ENCODE measurements at regions not wholly inside any gene's neighbourhood (a gene's known extent, or its start where the extent isn't known, plus 50 kb on each side); places are given as distances from the start of the nearest gene placed in this dataset.

DNA sequence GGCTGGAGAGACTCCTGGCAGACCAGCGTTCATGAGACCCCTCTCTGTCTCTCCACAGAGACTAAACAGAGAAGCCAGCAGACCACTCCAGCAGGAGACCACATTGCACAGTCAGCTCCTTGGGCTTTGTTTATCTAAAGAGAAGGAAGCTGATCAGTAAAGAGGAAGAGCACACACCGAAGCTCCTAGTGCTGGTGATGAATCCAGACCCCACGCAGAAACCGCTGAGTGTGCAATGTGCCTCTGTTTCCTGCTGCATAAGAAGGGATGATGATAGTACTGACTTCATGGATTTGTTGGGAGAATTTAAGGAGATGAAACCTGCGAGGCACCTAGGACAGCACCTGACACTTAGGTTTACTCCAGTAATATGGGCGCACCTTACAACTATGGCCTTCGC is 544.1 kb upstream of the ID2 start:
- TF ChIP-seq, protein P1, sequence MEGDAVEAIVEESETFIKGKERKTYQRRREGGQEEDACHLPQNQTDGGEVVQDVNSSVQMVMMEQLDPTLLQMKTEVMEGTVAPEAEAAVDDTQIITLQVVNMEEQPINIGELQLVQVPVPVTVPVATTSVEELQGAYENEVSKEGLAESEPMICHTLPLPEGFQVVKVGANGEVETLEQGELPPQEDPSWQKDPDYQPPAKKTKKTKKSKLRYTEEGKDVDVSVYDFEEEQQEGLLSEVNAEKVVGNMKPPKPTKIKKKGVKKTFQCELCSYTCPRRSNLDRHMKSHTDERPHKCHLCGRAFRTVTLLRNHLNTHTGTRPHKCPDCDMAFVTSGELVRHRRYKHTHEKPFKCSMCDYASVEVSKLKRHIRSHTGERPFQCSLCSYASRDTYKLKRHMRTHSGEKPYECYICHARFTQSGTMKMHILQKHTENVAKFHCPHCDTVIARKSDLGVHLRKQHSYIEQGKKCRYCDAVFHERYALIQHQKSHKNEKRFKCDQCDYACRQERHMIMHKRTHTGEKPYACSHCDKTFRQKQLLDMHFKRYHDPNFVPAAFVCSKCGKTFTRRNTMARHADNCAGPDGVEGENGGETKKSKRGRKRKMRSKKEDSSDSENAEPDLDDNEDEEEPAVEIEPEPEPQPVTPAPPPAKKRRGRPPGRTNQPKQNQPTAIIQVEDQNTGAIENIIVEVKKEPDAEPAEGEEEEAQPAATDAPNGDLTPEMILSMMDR (IDR thresholded peaks at IDR 0.05) = no peak
- no peak for TF ChIP-seq POLR2A (IDR thresholded peaks at IDR 0.05)

DNA sequence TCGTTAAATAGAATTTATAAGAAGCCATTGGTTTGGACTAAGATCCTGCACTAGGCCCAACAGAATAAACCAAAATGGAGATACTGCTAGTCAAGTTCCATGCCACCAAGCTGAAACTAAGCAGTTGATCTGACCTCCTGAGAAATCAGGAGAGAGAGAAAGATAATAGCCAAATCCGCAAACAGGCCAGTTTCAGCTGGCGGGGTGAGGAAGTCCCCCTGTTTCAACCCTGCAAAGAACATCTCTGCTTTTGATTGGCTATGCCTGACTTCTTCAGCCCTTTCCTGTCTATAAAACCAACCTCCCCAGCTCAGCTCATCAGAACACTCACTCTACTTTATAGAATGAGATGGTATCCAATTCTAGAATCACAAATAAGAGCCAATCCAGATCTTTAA is 543.3 kb upstream of the ID2 start:
- peak overlapping the region; percentile 44 to 73 for H3K27ac ChIP-seq
- intact Hi-C loops (cut with DNase I; ENCODE audit: low total_unique reads) = no loop called here
- no peak for DNase-seq
- H3K4me1 ChIP-seq = peaks cover 0 to 5% of the 10 kb centered on the region in 2 donors
- no peak overlapping the region for H3K4me3 ChIP-seq
- no peaks in the 10 kb centered on the region for H3K9me3 ChIP-seq
- H3K36me3 ChIP-seq = no peaks in the 10 kb centered on the region
- no peak for TF ChIP-seq POLR2A (IDR thresholded peaks at IDR 0.05)
- TF ChIP-seq, protein P1 (IDR thresholded peaks at IDR 0.05) = no peak
- no peaks in the 10 kb centered on the region for H3K27me3 ChIP-seq

More for the DNA sequence above, 544.1 kb upstream of the ID2 start:
- Histone ChIP-seq H3K9me3 (no peaks in the 10 kb centered on the region), H3K4me1 (peaks cover 0 to 5% of the 10 kb centered on the region in 2 donors), H3K27me3 (no peaks in the 10 kb centered on the region), H3K36me3 (no peaks in the 10 kb centered on the region), H3K27ac (peak overlapping the region in 1 of 2 donors; percentile 73), H3K4me3 (no peak overlapping the region)
- DNase-seq = no peak
- intact Hi-C loops (cut with DNase I; ENCODE audit: low total_unique reads) = no loop called here

DNA sequence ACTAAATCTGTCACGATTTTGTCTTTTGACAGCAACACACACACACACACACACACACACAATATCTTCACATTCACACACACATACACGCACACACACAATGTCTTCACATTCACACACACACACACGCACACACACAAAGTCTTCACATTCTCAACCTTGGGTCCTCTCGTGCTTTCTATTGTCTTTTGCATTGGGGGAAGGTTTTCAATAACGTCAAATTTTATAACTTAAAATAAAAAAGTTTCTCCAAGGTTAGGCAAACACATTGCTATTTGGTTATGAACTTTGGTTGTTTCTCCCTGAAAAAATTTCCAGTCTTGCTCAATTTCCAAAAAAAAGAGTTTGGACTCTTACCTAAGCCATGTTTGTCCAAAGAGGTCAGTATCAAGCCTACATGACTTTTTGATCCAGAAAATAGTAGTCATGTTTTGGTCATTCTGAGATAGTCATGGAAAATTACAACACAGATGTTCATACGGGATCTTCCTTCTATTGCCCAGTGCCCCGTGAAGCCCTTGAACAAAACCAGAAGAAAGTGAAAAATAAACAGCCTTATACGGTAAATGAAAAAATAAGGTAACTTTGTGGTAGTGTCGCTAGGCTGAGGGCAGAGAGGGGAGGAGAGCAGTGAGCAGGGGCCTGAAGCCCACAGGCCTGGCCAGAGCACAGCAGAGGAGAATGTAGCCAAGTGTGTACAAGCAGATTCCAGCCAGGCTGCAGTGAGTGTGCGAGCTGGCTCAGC is 542.8 kb upstream of the ID2 start:
- intact Hi-C loops (cut with DNase I; ENCODE audit: low total_unique reads) = no loop called here

DNA sequence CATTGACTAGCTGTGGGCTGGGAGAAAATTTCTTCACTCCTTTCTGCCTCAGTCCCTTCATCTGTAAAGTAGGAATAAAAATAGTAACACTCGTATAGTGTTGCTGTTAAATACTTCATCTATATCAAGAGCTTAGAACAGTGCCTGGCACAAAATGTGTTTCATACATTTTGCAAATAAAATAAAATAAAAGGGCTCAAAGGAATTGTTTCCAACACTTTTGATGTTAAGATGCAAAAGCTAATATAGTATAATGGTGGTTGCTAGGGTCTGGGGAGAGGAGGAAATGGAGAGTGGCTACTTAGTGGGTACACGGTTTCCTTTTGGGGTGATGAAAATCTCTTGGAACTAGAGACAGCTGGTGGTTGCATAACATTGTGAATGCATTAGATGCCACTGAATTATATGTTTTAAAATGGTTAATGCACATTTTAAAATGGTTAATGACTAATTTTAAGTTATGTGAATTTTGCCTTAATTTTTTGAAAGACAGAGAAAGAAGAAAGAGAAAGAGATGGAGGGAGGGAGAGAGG is 542.1 kb upstream of the ID2 start:
- Histone ChIP-seq H3K9me3 (no peaks in the 10 kb centered on the region), H3K4me3 (no peak overlapping the region), H3K27me3 (no peaks in the 10 kb centered on the region), H3K4me1 (peaks cover 0 to 5% of the 10 kb centered on the region in 2 donors), H3K27ac (peak overlapping the region; percentile 69 to 85), H3K36me3 (no peaks in the 10 kb centered on the region)
- TF ChIP-seq, protein P1 (IDR thresholded peaks at IDR 0.05) = no peak
- no peak for TF ChIP-seq POLR2A (IDR thresholded peaks at IDR 0.05)
- DNase-seq = no peak
- intact Hi-C loops (cut with DNase I; ENCODE audit: low total_unique reads) = no loop called here

More for the DNA sequence above, 542.8 kb upstream of the ID2 start:
- TF ChIP-seq POLR2A (IDR thresholded peaks at IDR 0.05) = no peak
- TF ChIP-seq, protein P1 (IDR thresholded peaks at IDR 0.05) = no peak
- Histone ChIP-seq H3K27me3 (no peaks in the 10 kb centered on the region), H3K4me1 (peaks cover 0 to 5% of the 10 kb centered on the region in 2 donors), H3K4me3 (no peak overlapping the region), H3K27ac (peak overlapping the region; percentile 69 to 85), H3K36me3 (no peaks in the 10 kb centered on the region), H3K9me3 (no peaks in the 10 kb centered on the region)
- DNase-seq = peak; percentile 57 to 58

DNA sequence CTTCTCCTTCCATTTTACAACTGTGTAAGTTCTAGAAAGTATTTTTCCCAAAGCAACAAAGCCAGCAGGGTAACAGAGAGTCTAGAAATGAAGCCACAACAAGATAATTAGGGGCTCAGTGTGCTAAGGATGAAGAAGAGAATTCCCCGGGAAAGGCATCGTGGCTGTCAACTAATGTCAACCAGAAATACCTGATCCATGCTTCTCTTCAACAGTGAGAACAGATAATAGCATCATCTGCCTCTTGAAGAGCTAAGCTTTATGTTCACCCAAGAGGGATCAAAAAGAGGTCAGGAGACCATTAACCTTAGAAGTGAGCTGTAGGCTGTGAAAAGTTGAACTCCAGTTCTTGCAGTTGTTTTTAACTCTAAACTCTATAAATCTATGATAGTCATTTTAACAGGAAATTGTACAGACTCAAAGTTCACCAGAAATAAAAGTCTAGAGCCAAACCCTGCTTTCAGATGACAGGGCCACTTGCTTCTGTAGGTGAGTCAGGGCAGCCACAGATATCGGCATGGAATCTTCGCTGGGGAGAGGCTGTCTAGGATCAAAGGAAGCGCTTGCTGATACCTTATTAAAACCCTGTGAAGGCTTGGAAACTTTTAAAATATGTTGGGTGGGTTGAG is 540.7 kb upstream of the ID2 start:
- no peak for DNase-seq
- TF ChIP-seq, protein P1 (IDR thresholded peaks at IDR 0.05) = no peak
- TF ChIP-seq POLR2A (IDR thresholded peaks at IDR 0.05) = no peak
- no peaks in the 10 kb centered on the region for H3K36me3 ChIP-seq
- peaks cover 0 to 5% of the 10 kb centered on the region in 2 donors for H3K4me1 ChIP-seq
- intact Hi-C loops (cut with DNase I; ENCODE audit: low total_unique reads) = no loop called here
- no peak overlapping the region for H3K4me3 ChIP-seq
- peak overlapping the region in 1 of 2 donors; percentile 85 for H3K27ac ChIP-seq
- no peaks in the 10 kb centered on the region for H3K9me3 ChIP-seq
- no peaks in the 10 kb centered on the region for H3K27me3 ChIP-seq
